DMS 273 treated with DMSO at 0.1 percent for 48 hours (cell line): ENCODE measurements at regions not wholly inside any gene's neighbourhood (a gene's known extent, or its start where the extent isn't known, plus 50 kb on each side); places are given as distances from the start of the nearest gene placed in this dataset.

Source experiments
- DNase-seq: peaks from one replicate; lab custom pipeline; 2025; lab: John Stamatoyannopoulos, UW

- no peak for DNase-seq
Observed at GRCh38 chr21:15151385-15152103, 86.7 kb upstream of the NRIP1 start.

- no peak for DNase-seq
Observed at GRCh38 chr21:15152591-15152990, 87.8 kb upstream of the NRIP1 start.

DNA sequence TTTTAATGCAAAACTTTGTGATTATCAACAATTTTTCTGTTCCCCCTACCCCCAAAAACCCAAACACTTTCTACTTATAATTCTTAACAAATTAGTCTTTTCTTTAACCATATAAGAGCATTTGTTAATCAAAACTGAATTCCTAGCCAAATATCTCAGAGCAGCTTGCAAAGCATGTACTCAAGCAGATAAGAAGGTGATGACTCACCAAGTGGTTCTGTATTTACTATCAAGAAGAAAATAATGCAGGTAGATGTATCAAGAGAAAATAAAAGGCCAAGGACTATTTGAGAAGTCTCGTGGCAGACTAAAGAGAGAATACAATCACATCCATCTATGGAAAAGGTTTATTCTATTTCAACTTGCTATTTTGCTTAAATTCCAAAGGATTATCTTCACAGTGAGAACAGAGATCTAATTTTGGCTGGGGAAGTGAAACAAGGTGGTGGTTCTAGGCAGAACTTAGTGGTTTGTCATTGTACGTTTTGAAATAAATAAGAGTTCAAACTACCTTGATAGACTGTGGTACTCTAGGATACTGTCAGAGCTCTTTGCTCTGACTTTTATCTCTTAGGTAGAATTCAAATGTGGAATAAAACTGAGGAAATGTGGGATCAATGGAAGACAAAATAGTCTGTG, 94.7 kb upstream of the NRIP1 start:
- DNase-seq = no peak

- DNase-seq = no peak
Observed at GRCh38 chr21:15160136-15160535, 95.3 kb upstream of the NRIP1 start.

GRCh38 chr21:15162921-15163320, 98.1 kb upstream of the NRIP1 start:
- DNase-seq = no peak

DNA sequence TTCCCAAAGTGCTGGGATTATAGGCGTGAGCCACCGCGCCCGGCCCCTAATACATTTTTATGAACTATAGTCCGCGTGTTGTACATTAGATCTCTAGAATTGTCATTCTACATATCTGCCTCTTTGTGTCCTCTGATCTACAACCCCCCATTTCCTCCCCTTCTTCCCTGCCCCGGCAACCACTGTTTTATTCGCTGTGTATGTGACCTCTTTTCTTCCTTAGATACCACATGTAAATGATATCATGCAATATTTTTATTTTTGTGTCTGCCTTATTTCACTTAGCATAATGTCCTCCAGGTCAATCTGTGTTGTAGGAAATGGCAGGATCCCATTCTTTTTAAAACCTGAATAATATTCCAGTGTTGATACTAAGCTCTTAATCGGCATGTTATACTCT, 99.5 kb upstream of the NRIP1 start:
- DNase-seq = no peak

- DNase-seq = no peak
Observed at GRCh38 chr21:15164678-15165303, 100.0 kb upstream of the NRIP1 start.

GRCh38 chr21:15170614-15171013, 105.8 kb upstream of the NRIP1 start:
- DNase-seq = no peak

DNA sequence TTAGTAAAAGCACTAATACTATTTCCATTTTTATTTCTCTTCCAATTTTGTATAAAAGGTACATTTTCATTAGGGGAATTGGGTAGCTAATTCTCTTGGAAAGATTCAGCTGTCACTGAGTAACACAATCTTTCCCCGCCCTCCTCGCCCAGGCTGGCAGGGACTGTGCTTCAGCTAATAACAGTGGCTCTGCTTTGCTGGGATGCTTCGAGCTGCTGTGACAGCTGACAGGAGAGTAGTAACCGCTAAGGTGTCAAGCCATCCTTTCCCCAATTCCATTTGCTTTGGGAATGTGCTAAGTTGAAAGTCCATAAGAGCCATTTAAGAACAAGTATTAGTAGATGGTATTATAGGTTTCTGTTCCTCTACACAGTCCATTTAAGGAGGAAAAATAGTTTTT, 106.7 kb upstream of the NRIP1 start:
- DNase-seq = no peak

GRCh38 chr21:15172963-15173362, 108.2 kb upstream of the NRIP1 start:
- no peak for DNase-seq

DNA sequence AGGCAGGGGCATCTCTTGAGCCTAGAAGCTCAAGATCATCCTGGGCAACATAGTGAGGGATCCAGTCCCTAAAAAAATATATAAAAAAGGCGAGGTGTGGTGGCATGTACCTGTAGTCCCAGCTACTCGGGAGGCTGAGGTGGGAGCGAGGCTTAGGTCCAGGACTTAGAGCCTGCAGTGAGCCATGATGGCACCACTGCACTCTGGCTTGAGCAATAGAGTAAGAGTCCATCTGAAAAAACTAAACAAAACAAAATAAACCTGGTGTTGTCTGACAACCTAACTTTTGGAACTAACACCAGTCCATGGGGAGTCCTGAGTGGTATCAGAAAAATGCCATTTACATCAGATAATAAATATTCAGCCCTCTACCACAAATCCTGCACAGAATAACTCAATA, 110.1 kb upstream of the NRIP1 start:
- no peak for DNase-seq

GRCh38 chr21:15182731-15183130, 117.9 kb upstream of the NRIP1 start:
- no peak for DNase-seq

- DNase-seq = no peak
Observed at GRCh38 chr21:15183813-15184257, 119.0 kb upstream of the NRIP1 start.

- no peak for DNase-seq
Observed at GRCh38 chr21:15190412-15190811, 125.6 kb upstream of the NRIP1 start.

GRCh38 chr21:15190837-15191236, 126.0 kb upstream of the NRIP1 start:
- no peak for DNase-seq

DNA sequence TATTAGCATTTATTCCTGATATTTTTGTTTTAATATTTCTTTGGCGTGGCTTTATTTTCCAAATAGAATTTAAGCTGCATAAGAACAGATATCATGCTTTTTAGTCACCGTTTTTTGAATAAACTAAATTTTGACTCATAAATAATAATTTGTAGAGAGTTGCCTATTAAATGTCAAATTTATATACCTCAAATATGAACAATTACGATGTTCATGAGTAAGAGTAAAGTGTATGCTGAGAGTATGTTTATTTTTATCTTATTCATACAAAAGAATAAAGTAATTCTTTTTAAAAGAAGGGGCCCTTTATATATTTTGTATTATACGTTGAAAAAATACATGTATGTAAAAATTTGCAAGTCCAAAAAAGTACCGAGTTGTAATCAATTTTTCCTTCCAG, 126.5 kb upstream of the NRIP1 start:
- no peak for DNase-seq

GRCh38 chr21:15192243-15192642, 127.4 kb upstream of the NRIP1 start:
- no peak for DNase-seq

DNA sequence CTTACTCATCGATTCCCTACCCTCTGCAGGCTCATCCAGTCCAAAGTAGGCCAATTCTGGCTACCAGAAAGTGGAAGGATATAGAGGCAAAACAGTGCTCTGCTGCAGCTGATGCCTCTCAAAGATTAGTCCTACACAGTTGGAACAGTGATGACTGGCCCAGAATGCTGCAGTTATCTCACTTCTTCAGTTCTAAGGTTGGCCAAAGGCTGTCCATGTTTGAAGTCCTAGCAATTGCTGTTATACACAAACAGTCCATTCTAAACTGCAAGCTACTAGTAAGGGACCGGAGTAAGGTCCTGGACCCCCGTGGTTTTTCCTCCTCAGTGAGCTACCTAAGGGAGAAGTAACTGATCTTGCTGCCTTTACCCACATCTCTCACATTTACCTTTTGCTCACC, 129.1 kb upstream of the NRIP1 start:
- DNase-seq = no peak

DNA sequence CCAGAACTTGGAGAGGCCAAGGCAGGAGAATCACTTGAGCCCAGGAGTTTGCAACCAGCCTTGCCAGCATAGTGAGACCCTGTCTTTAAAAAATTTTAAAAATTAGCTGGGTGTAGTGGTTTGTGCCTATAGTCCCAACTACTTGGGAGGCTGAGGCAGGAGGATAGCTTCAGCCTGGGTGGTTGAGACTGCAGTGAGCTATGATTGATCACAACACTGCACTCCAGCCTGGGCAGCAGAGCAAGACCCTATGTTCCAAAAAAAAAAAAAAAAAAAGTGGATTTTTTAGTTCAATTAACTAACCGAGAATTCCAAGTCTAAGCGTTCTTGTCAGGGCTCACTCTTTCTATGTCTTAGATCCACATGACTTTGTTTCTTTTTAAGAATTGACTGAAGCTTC, 130.3 kb upstream of the NRIP1 start:
- DNase-seq = no peak

DNA sequence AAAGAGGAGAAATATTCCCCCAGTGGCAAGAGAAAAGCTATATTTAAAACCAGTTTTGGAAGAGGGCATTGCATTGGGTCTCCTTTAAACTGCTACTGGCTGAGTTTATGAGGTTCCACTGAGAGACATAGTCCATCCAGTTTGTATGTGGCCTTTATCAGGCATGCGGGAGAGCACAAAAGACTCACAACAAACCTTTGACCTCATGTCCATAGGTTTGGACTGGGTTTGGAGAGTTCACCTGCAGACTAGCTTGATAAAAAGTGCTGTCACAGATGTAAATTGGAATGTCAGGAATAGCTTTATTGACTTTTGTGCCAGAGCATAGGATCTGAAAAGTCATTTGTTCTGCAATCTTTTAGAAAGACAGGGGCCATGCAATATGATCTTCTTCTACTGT, 131.0 kb upstream of the NRIP1 start:
- no peak for DNase-seq

GRCh38 chr21:15197696-15198095, 132.9 kb upstream of the NRIP1 start:
- no peak for DNase-seq

DNA sequence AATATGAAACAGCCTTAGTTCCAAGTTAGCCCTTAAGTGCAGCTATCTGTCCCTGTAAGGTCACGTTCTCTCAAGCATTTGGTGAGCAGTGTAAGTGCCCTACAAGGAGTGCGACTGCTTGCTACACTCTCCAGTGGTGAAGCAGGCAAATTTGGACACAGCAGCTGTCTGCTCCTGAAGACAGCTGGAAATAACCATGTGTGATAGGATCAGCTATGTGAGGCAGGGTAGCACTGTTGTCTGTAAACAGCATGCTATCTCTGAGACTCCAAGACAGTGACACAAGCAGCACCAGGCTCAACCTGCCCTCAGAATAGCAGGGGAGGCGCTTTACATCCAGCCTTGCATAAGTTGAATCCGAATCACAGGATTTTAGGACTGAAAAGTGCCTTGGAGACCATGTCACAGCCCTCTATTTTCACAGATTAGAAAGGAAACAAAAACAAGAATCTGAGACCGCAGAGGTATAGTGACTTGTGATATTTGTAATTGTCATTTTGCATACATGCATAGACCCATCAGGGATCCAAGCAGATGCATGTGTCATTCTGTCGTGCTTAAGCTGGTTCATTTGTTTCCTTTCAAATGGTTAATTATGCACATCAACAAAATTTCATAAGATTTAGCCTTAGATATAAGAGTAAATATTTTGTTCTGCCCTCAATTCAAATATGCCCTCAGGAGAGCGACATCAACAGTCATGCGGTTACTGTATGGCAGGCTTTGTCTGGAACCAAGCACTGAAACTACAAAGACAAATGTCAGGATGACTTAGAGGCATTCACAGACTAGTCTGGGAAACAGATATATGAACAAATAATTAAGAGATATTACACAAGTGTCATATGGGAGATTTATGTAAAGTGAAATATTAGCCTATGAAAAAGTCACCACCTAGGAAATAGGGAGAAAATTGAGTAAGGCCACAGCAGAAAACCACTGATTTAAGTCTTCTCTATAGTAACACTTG, 134.9 kb upstream of the NRIP1 start:
- DNase-seq = no peak
